ENCODE measurements at regions not wholly inside any gene's neighbourhood (a gene's known extent, or its start where the extent isn't known, plus 50 kb on each side); places are given as distances from the start of the nearest gene placed in this dataset.
"Not testable (repeated sequence)": the region's sequence is repeated elsewhere in the genome, so short reads cannot be mapped to it uniquely, and the experiment has no call there.

DNA sequence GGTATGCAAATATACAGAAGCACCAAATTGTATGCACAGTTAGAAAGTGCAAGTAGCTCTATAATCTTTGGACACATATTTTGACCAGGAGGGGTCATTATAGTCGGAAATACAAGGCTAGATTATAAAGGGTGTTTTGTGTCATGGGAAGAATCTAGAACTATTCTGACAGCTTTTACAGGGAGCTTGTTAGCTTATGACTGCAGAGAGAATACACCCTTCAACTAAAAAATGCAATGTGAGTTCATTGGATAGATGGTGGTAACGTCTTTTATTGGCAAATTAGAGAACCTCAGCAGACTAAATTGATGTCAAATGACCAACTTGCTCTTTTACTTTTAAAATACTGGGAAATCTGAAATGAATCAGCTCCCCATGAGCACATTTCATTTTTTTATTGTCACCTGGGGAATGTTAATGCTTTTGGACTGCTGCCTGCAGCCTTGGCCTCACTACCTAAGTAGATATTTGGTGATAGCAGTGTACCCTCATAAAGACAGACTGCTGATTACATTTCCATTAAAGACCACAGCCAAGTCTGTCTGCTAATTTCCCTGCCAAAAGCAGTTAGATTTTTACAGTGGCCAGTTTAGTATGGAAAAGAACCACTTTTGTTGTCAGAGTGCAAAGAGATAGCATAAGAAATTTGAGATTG, 515.9 kb upstream of the DPPA4 start:
- TF ChIP-seq CTCF (IDR thresholded peaks at IDR 0.05; ENCODE audit: low read depth, low read length): no peak
- no peak for DNase-seq
- Histone ChIP-seq H3K27me3 (no peaks in the 10 kb centered on the region), H3K4me1 (no peaks in the 10 kb centered on the region), H3K4me3 (ENCODE audit: low read depth, low read length) (no peak overlapping the region), H3K36me3 (no peaks in the 10 kb centered on the region), H3K9me3 (no peaks in the 10 kb centered on the region)

GRCh38 chr3:109863701-109864100, 526.4 kb upstream of the DPPA4 start:
- Histone ChIP-seq H3K4me3 (ENCODE audit: low read depth, low read length) (no peak overlapping the region), H3K9me3 (no peaks in the 10 kb centered on the region), H3K4me1 (no peaks in the 10 kb centered on the region), H3K27me3 (no peaks in the 10 kb centered on the region), H3K36me3 (no peaks in the 10 kb centered on the region)
- no peak for DNase-seq
- TF ChIP-seq CTCF (IDR thresholded peaks at IDR 0.05; ENCODE audit: low read depth, low read length): no peak

GRCh38 chr3:109864452-109864851, 527.1 kb upstream of the DPPA4 start:
- TF ChIP-seq CTCF (IDR thresholded peaks at IDR 0.05; ENCODE audit: low read depth, low read length): no peak
- H3K36me3 ChIP-seq: no peaks in the 10 kb centered on the region

GRCh38 chr3:109869586-109869985, 532.2 kb upstream of the DPPA4 start:
- H3K4me3 ChIP-seq (ENCODE audit: low read depth, low read length): no peak overlapping the region
- no peaks in the 10 kb centered on the region for H3K36me3 ChIP-seq
- TF ChIP-seq CTCF (IDR thresholded peaks at IDR 0.05; ENCODE audit: low read depth, low read length): no peak

More at GRCh38 chr3:109864452-109864851, 527.1 kb upstream of the DPPA4 start:
- H3K4me3 ChIP-seq (ENCODE audit: low read depth, low read length): no peak overlapping the region
- H3K4me1 ChIP-seq: no peaks in the 10 kb centered on the region
- no peaks in the 10 kb centered on the region for H3K9me3 ChIP-seq
- no peaks in the 10 kb centered on the region for H3K27me3 ChIP-seq
- DNase-seq: no peak

GRCh38 chr3:109874896-109875708, 537.8 kb upstream of the DPPA4 start:
- no peak for TF ChIP-seq CTCF (IDR thresholded peaks at IDR 0.05; ENCODE audit: low read depth, low read length)
- H3K4me3 ChIP-seq (ENCODE audit: low read depth, low read length): no peak overlapping the region
- H3K4me1 ChIP-seq: no peaks in the 10 kb centered on the region
- DNase-seq: no peak
- H3K9me3 ChIP-seq: no peaks in the 10 kb centered on the region; the same call in 1 of the 2 replicates
- no peaks in the 10 kb centered on the region for H3K36me3 ChIP-seq
- no peaks in the 10 kb centered on the region for H3K27me3 ChIP-seq

More at GRCh38 chr3:109869586-109869985, 532.2 kb upstream of the DPPA4 start:
- Histone ChIP-seq H3K9me3 (no peaks in the 10 kb centered on the region), H3K27me3 (no peaks in the 10 kb centered on the region), H3K4me1 (no peaks in the 10 kb centered on the region)
- no peak for DNase-seq

DNA sequence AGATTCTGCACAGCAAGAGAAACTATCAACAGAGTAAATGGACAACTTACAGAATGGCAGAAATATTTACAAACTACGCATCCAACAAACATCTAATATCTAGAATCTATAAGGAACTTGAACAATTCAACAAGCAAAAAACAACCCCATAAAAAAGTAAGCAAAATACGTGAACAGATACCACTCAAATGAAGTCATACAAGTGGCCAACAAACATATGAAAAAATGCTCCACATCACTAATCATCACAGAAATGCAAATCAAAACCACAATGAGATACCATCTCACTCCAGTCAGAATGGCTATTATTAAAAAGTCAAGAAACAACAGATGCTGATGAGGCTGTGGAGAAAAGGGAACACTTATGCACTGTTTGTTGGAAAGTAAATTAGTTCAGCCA, 540.3 kb upstream of the DPPA4 start:
- H3K27me3 ChIP-seq; DNase-seq; H3K36me3 ChIP-seq; H3K4me3 ChIP-seq (ENCODE audit: low read depth, low read length); H3K9me3 ChIP-seq; H3K4me1 ChIP-seq: not testable (repeated sequence)

Data from BE2C (cell line).